CD4-positive, alpha-beta T cell (primary cell): ENCODE measurements at regions not wholly inside any gene's neighbourhood (a gene's known extent, or its start where the extent isn't known, plus 50 kb on each side); places are given as distances from the start of the nearest gene placed in this dataset.

Source experiments
- ATAC-seq: fragments of 200-7000 bp; cut with Tn5 transposase; one replicate; pipeline ENCODE4 v1.10.0; 2022; ENCODE audit warnings: mild to moderate bottlenecking; ENCODE audit not compliant: poor library complexity
- CTCF ChIA-PET: fragments of 350-600 bp; sonication (Branson Sonifier 250); formaldehyde crosslinking; loops from one replicate; lab custom pipeline; 2021; ENCODE audit warnings: antibody characterized with exemption, inconsistent platforms; lab: Charles Lee
- POLR2A ChIA-PET: fragments of 350-600 bp; sonication (Branson Sonifier 250); formaldehyde crosslinking; loops from one replicate; lab custom pipeline; 2021; ENCODE audit warnings: antibody characterized with exemption, inconsistent platforms; lab: Charles Lee
- DNase-seq, 14 experiments: peaks; one replicate each; pipeline ENCODE4 v3.0.0-alpha.2; 2013 to 2020; ENCODE audit warnings: mixed read lengths in 2 of 14
- H3K27ac ChIP-seq, 2 donors: one replicate each; pipeline versions ENCODE4 v1.5.1 to v1.7.0; 2013; ENCODE audit warnings: low read length in 2 of 2, low read depth in 1 of 2, mild to moderate bottlenecking in 1 of 2
- H3K27me3 ChIP-seq, 2 experiments: 1 replicate in 1 of 2; 2 replicates in 1 of 2; pipeline versions ENCODE4 v1.6.1 to v1.7.0; 2013; ENCODE audit warnings: low read length in 2 of 2, control low read depth in 1 of 2, mild to moderate bottlenecking in 1 of 2, moderate library complexity in 1 of 2; ENCODE audit not compliant: insufficient read depth in 2 of 2, control insufficient read depth in 1 of 2
- H3K36me3 ChIP-seq: one replicate; pipeline ENCODE4 v1.6.1; 2013; ENCODE audit warnings: low read length, control low read depth; ENCODE audit not compliant: insufficient read depth
- H3K4me1 ChIP-seq: one replicate; pipeline ENCODE4 v1.6.1; 2013; ENCODE audit warnings: low read length, control low read depth; ENCODE audit not compliant: insufficient read depth
- H3K4me3 ChIP-seq: one replicate; pipeline ENCODE4 v1.5.1; 2013; ENCODE audit warnings: mild to moderate bottlenecking, low read length, moderate library complexity
- H3K9me3 ChIP-seq, 2 experiments: 1 replicate in 1 of 2; 2 replicates in 1 of 2; pipeline versions ENCODE4 v1.6.1 to v1.7.0; 2013; ENCODE audit warnings: low read length in 2 of 2, mild to moderate bottlenecking in 2 of 2, control low read depth in 1 of 2, moderate library complexity in 1 of 2; ENCODE audit not compliant: control insufficient read depth in 1 of 2, insufficient read depth in 1 of 2
- H3K27ac Mint-ChIP-seq: one replicate; pipeline ENCODE4 v1.8.0; 2020; ENCODE audit warnings: mixed read lengths
- H3K27me3 Mint-ChIP-seq: one replicate; pipeline ENCODE4 v1.8.0; 2021; ENCODE audit warnings: mixed read lengths
- H3K36me3 Mint-ChIP-seq: one replicate; pipeline ENCODE4 v1.8.0; 2021; ENCODE audit warnings: low read depth, mixed read lengths
- H3K4me1 Mint-ChIP-seq: one replicate; pipeline ENCODE4 v1.8.0; 2021; ENCODE audit warnings: low read depth, mixed read lengths
- H3K4me3 Mint-ChIP-seq: one replicate; pipeline ENCODE4 v1.8.0; 2020; ENCODE audit warnings: mild to moderate bottlenecking, mixed read lengths
- H3K9me3 Mint-ChIP-seq: one replicate; pipeline ENCODE4 v1.8.0; 2020; ENCODE audit warnings: mixed read lengths
- CTCF ChIP-seq: fragments of 200-600 bp; IDR thresholded peaks from one replicate; pipeline ENCODE4 v1.8.0; 2022; ENCODE audit warnings: antibody characterized with exemption, mild to moderate bottlenecking
- intact Hi-C, 2 experiments: fragments of 100-400 bp; cut with DNase I in 1 of 2; cut with micrococcal nuclease in 1 of 2; formaldehyde crosslinking; loops; one replicate each; pipeline versions ENCODE4 v1.15.1 to v1.9.0; 2023 to 2025; cut with DNase I, micrococcal nuclease

GRCh38 chr6:119480961-119481497, 131.5 kb upstream of the MAN1A1 start:
- ATAC-seq (no peak), DNase-seq (no peak)
- no peak overlapping the region for H3K4me3 ChIP-seq
- intact Hi-C loops = no loop called here
- no peak overlapping the region for H3K4me3 Mint-ChIP-seq
- no peaks in the 10 kb centered on the region for H3K9me3 ChIP-seq
- no peaks in the 10 kb centered on the region for H3K36me3 Mint-ChIP-seq
- no peak overlapping the region for H3K27ac Mint-ChIP-seq
- H3K4me1 ChIP-seq = no peaks in the 10 kb centered on the region
- no peak overlapping the region for H3K27ac ChIP-seq
- H3K27me3 Mint-ChIP-seq = no peaks in the 10 kb centered on the region
- no peaks in the 10 kb centered on the region for H3K9me3 Mint-ChIP-seq
- CTCF ChIA-PET = no interaction called here
- no peaks in the 10 kb centered on the region for H3K4me1 Mint-ChIP-seq
- H3K36me3 ChIP-seq = no peaks in the 10 kb centered on the region
- POLR2A ChIA-PET = no interaction called here
- H3K27me3 ChIP-seq = no peaks in the 10 kb centered on the region
- TF ChIP-seq CTCF = no peak

- no peak overlapping the region for H3K4me3 ChIP-seq
- no peaks in the 10 kb centered on the region for H3K4me1 ChIP-seq
- H3K4me1 Mint-ChIP-seq = no peaks in the 10 kb centered on the region
- H3K9me3 Mint-ChIP-seq = no peaks in the 10 kb centered on the region
- CTCF ChIA-PET = no interaction called here
- ATAC-seq = no peak
- no peak for DNase-seq
- H3K4me3 Mint-ChIP-seq = no peak overlapping the region
- no peaks in the 10 kb centered on the region for H3K9me3 ChIP-seq
- intact Hi-C loops = no loop called here
- POLR2A ChIA-PET = no interaction called here
- no peaks in the 10 kb centered on the region for H3K27me3 ChIP-seq
- H3K27me3 Mint-ChIP-seq = no peaks in the 10 kb centered on the region
- no peak overlapping the region for H3K27ac Mint-ChIP-seq
- no peak overlapping the region for H3K27ac ChIP-seq
- no peaks in the 10 kb centered on the region for H3K36me3 Mint-ChIP-seq
- H3K36me3 ChIP-seq = no peaks in the 10 kb centered on the region
- TF ChIP-seq CTCF = no peak
Measured at GRCh38 chr6:119479860-119480655, 130.5 kb upstream of the MAN1A1 start.

GRCh38 chr6:119476554-119476953, 127.0 kb upstream of the MAN1A1 start:
- Histone ChIP-seq H3K9me3 (no peaks in the 10 kb centered on the region), H3K27me3 (no peaks in the 10 kb centered on the region), H3K27ac (no peak overlapping the region), H3K4me1 (no peaks in the 10 kb centered on the region), H3K4me3 (no peak overlapping the region), H3K36me3 (no peaks in the 10 kb centered on the region)
- no peaks in the 10 kb centered on the region for H3K4me1 Mint-ChIP-seq
- no peak overlapping the region for H3K4me3 Mint-ChIP-seq
- POLR2A ChIA-PET = no interaction called here
- no peaks in the 10 kb centered on the region for H3K36me3 Mint-ChIP-seq
- peaks cover 3% of the 10 kb centered on the region for H3K9me3 Mint-ChIP-seq
- intact Hi-C loops = no loop called here
- DNase-seq = no peak
- no peak for ATAC-seq
- no peak overlapping the region for H3K27ac Mint-ChIP-seq
- TF ChIP-seq CTCF = no peak
- H3K27me3 Mint-ChIP-seq = no peaks in the 10 kb centered on the region
- CTCF ChIA-PET = no interaction called here
